ENCODE measurements at regions not wholly inside any gene's neighbourhood (a gene's known extent, or its start where the extent isn't known, plus 50 kb on each side); places are given as distances from the start of the nearest gene placed in this dataset.

- H3K4me3 ChIP-seq (replicated peaks in 1 of 3; ENCODE audit: low read depth in 2 of 3, low read length in 3 of 3): no peak overlapping the region
- no peak overlapping the region for H3K4me2 ChIP-seq (replicated peaks; ENCODE audit: extremely low read depth, low read length, poor library complexity, severe bottlenecking)
- peaks cover 8% of the 10 kb centered on the region for H3K4me1 Mint-ChIP-seq
- no peaks in the 10 kb centered on the region for H3K27me3 Mint-ChIP-seq (ENCODE audit: low read depth in 3 of 3)
- H3K79me2 ChIP-seq (ENCODE audit: insufficient read depth, low read length): no peaks in the 10 kb centered on the region
- no peak for DNase-seq
- H3K4me3 Mint-ChIP-seq: no peak overlapping the region
- H3K27ac ChIP-seq (ENCODE audit: low read depth in 1 of 2, low read length in 2 of 2): no peak overlapping the region
- no peaks in the 10 kb centered on the region for H3K9me3 ChIP-seq (replicated peaks in 1 of 2; ENCODE audit: control insufficient read depth in 1 of 2, insufficient read depth in 1 of 2, low read length in 2 of 2)
- H3K36me3 ChIP-seq (replicated peaks in 1 of 2; ENCODE audit: control insufficient read depth in 1 of 2, insufficient read depth in 2 of 2, low read length in 2 of 2): no peaks in the 10 kb centered on the region
- H3K27ac Mint-ChIP-seq: no peak overlapping the region
- H3K9ac ChIP-seq (ENCODE audit: insufficient read depth, low read length, poor library complexity, severe bottlenecking): no peak overlapping the region
- no peaks in the 10 kb centered on the region for H3K36me3 Mint-ChIP-seq
- WGBS (ENCODE audit: insufficient coverage): no CpG with 5 or more reads among the region's 3 CpGs
- H3K27me3 ChIP-seq (ENCODE audit: control insufficient read depth in 2 of 2, insufficient read depth in 2 of 2, low read length in 2 of 2): no peaks in the 10 kb centered on the region
- TF ChIP-seq, protein P1, sequence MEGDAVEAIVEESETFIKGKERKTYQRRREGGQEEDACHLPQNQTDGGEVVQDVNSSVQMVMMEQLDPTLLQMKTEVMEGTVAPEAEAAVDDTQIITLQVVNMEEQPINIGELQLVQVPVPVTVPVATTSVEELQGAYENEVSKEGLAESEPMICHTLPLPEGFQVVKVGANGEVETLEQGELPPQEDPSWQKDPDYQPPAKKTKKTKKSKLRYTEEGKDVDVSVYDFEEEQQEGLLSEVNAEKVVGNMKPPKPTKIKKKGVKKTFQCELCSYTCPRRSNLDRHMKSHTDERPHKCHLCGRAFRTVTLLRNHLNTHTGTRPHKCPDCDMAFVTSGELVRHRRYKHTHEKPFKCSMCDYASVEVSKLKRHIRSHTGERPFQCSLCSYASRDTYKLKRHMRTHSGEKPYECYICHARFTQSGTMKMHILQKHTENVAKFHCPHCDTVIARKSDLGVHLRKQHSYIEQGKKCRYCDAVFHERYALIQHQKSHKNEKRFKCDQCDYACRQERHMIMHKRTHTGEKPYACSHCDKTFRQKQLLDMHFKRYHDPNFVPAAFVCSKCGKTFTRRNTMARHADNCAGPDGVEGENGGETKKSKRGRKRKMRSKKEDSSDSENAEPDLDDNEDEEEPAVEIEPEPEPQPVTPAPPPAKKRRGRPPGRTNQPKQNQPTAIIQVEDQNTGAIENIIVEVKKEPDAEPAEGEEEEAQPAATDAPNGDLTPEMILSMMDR (IDR thresholded peaks at IDR 0.05): no peak
- H4K20me1 ChIP-seq (ENCODE audit: insufficient read depth, low read length): no peaks in the 10 kb centered on the region
- no peaks in the 10 kb centered on the region for H3K9me3 Mint-ChIP-seq
- intact Hi-C loops (cut with micrococcal nuclease): loop anchor here in 1 of 2 donors (5.0 kb wide), 1 partner anchor 412 kb away; no protein-coding TSS in a partner anchor
- H3K4me1 ChIP-seq (ENCODE audit: control insufficient read depth in 1 of 2, insufficient read depth in 2 of 2, low read length in 2 of 2): no peaks in the 10 kb centered on the region
- peak overlapping the region; percentile 62 for H2AFZ ChIP-seq (ENCODE audit: insufficient read depth, low read depth, low read length, poor library complexity, severe bottlenecking)
Observed at GRCh38 chr5:81839034-81839433, 88.1 kb upstream of the SSBP2 start.

DNA sequence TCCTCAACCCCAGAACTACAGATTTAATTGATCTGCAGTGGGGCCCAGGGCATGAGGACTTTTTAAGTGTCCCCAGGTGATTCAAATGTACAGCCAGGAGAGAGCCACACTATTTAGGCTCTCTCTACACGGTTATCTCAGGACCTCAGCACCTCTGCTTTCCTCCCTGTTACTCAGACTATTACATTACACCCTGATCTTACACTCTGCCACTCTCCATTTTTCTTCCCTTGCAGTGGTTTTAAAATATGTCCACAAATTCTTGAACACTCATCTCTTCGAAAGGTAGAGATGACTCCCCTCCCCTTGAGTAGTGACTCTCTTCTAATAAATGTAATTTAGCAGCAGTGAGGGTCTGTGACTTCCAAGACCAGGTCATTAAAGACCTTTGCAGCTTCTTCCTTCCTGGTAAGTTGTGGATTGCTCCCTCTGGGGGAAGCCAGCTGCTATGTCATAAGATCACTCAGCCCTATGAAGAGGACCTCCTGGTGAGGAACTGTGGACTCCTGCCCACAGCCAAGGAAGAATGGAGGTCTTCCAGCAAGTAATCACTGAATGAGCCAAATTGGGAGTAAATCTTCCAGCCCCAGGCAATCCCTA lies 87.5 kb upstream of the SSBP2 start:
- intact Hi-C loops (cut with micrococcal nuclease): loop anchor here in 1 of 2 donors (5.0 kb wide), 1 partner anchor 411 kb away; no protein-coding TSS in a partner anchor
- Mint-ChIP-seq H3K27ac (peak overlapping the region in 1 of 7 donors; percentile 16), H3K9me3 (no peaks in the 10 kb centered on the region), H3K4me3 (no peak overlapping the region), H3K36me3 (no peaks in the 10 kb centered on the region), H3K27me3 (ENCODE audit: low read depth in 3 of 3) (no peaks in the 10 kb centered on the region), H3K4me1 (peaks cover 9% of the 10 kb centered on the region)
- Histone ChIP-seq H3K79me2 (ENCODE audit: insufficient read depth, low read length) (no peaks in the 10 kb centered on the region), H2AFZ (ENCODE audit: insufficient read depth, low read depth, low read length, poor library complexity, severe bottlenecking) (peak overlapping the region; percentile 62), H4K20me1 (ENCODE audit: insufficient read depth, low read length) (no peaks in the 10 kb centered on the region), H3K36me3 (replicated peaks in 1 of 2; ENCODE audit: control insufficient read depth in 1 of 2, insufficient read depth in 2 of 2, low read length in 2 of 2) (no peaks in the 10 kb centered on the region), H3K4me1 (ENCODE audit: control insufficient read depth in 1 of 2, insufficient read depth in 2 of 2, low read length in 2 of 2) (no peaks in the 10 kb centered on the region), H3K27me3 (ENCODE audit: control insufficient read depth in 2 of 2, insufficient read depth in 2 of 2, low read length in 2 of 2) (no peaks in the 10 kb centered on the region), H3K9me3 (replicated peaks in 1 of 2; ENCODE audit: control insufficient read depth in 1 of 2, insufficient read depth in 1 of 2, low read length in 2 of 2) (no peaks in the 10 kb centered on the region), H3K4me3 (replicated peaks in 1 of 3; ENCODE audit: low read depth in 2 of 3, low read length in 3 of 3) (no peak overlapping the region), H3K4me2 (replicated peaks; ENCODE audit: extremely low read depth, low read length, poor library complexity, severe bottlenecking) (no peak overlapping the region), H3K27ac (ENCODE audit: low read depth in 1 of 2, low read length in 2 of 2) (no peak overlapping the region), H3K9ac (ENCODE audit: insufficient read depth, low read length, poor library complexity, severe bottlenecking) (no peak overlapping the region)
- WGBS (ENCODE audit: insufficient coverage): 40% methylated on average over 1 of the region's 2 CpGs
- TF ChIP-seq, protein P1 (IDR thresholded peaks at IDR 0.05): peak; percentile 69
- DNase-seq: peak; percentile 35 to 59 (median 57)
